ENCODE measurements at regions not wholly inside any gene's neighbourhood (a gene's known extent, or its start where the extent isn't known, plus 50 kb on each side); places are given as distances from the start of the nearest gene placed in this dataset.

- Histone ChIP-seq H3K27ac (no peak overlapping the region), H3K4me1 (no peaks in the 10 kb centered on the region), H3K27me3 (ENCODE audit: insufficient read depth in 3 of 3, low read length in 2 of 3) (no peaks in the 10 kb centered on the region), H3K36me3 (ENCODE audit: insufficient read depth in 1 of 2, low read depth in 1 of 2) (no peaks in the 10 kb centered on the region), H3K9me3 (no peaks in the 10 kb centered on the region), H3K4me3 (no peak overlapping the region)
- WGBS, 3 donors = 87 to 94% (median 91%) methylated on average over 2 of the region's 2 CpGs
- intact Hi-C loops (cut with DNase I) = loop anchor here in 1 of 2 donors (10.0 kb wide), 1 partner anchor 192 kb away; no protein-coding TSS in a partner anchor
- ATAC-seq (no peak), DNase-seq (no peak)
- TF ChIP-seq CTCF (IDR thresholded peaks at IDR 0.05) = no peak
These were observed 50.5 kb upstream of the TSKU start for GRCh38 chr11:76732643-76733042.
